ENCODE measurements at regions not wholly inside any gene's neighbourhood (a gene's known extent, or its start where the extent isn't known, plus 50 kb on each side); places are given as distances from the start of the nearest gene placed in this dataset.

DNA sequence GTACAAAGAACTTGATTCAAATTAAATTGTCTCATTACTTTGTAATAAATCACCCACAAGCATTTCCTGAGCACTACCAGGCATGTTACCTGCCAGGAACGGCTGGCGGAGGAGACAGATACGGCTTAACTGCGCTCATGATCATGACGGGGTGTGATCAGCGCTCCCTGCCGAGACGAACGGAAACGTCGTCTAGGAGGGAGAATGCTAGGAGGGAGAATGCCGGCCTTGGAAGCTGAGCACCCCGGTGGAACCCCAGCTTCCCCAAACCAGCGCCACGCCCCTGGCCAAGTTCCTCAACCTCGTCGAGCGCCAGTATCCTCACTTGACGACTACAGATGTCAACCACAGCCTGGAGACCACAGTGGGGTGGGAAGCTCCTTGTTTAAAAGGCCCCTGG is 272.8 kb downstream of the CTTN start (continued):
- TF ChIP-seq ZNF462 (CRISPR knock-in tag; IDR thresholded peaks at IDR 0.05): no peak

DNA sequence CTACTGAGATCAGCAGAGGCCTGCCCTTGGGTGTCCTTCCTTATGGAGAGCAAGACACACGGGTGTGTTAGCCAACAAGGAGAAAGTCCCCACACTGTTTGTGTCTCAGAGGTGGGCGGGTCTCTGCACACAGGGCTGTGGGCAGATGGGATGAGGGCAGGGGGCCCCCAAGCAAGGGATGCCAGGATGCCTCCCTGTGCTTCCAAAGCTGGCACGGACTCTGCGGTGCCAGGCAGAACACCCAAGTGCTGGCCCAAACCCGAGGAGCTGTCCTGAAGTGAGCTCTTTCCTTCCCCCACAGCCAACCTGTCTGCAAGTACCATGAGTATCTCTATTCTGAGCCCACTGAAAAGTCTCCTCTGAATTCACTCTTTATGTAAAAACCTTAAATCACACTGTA is 273.3 kb downstream of the CTTN start:
- Histone ChIP-seq H3K36me3 (ENCODE audit: insufficient read depth) (no peaks in the 10 kb centered on the region), H3K79me2 (replicated peaks; ENCODE audit: insufficient read depth) (no peaks in the 10 kb centered on the region), H3K4me1 (ENCODE audit: insufficient read depth) (peaks cover 9% of the 10 kb centered on the region), H2AFZ (no peak overlapping the region), H3F3A (replicated peaks; ENCODE audit: low read depth) (0 out of 2 replicates have a peak, but pooled peaks cover 3% of the 10 kb centered on the region), H3K4me2 (peak overlapping the region; percentile 32), H4K20me1 (replicated peaks; ENCODE audit: insufficient read depth) (no peaks in the 10 kb centered on the region; the same call in 1 of the 2 replicates), H3K9me2 (ENCODE audit: insufficient read depth) (no peaks in the 10 kb centered on the region), H3K27ac (ENCODE audit: low read depth) (no peak overlapping the region), H3K27me3 (ENCODE audit: insufficient read depth) (no peaks in the 10 kb centered on the region), H3K4me3 (no peak overlapping the region)
- no peak for DNase-seq (ENCODE audit: low spot score)
- Mint-ChIP-seq H3K36me3 (ENCODE audit: low read depth) (peaks cover 18% of the 10 kb centered on the region), H3K27ac (no peak overlapping the region), H3K4me3 (no peak overlapping the region), H3K4me1 (peaks cover 38% of the 10 kb centered on the region), H3K27me3 (ENCODE audit: insufficient read depth, low read depth, poor library complexity) (peaks cover 34% of the 10 kb centered on the region), H3K9me3 (no peaks in the 10 kb centered on the region; the same call in 1 of the 3 replicates)
- peak; percentile 27; the same call in 2 of the 3 replicates for ATAC-seq
- TF ChIP-seq ZNF114 (CRISPR knock-in tag; IDR thresholded peaks at IDR 0.05) (no peak), REST (IDR thresholded peaks at IDR 0.05; ENCODE audit: unreplicated experiment) (no peak), CREB1 (CRISPR knock-in tag; IDR thresholded peaks at IDR 0.05; ENCODE audit: low read depth) (no peak), EZH2phosphoT487 (IDR thresholded peaks at IDR 0.05; ENCODE audit: unreplicated experiment) (no peak), ZNF462 (CRISPR knock-in tag; IDR thresholded peaks at IDR 0.05) (no peak)

Data from GM23338 (cell line).